B cell (primary cell): ENCODE measurements at regions not wholly inside any gene's neighbourhood (a gene's known extent, or its start where the extent isn't known, plus 50 kb on each side); places are given as distances from the start of the nearest gene placed in this dataset.
"Not testable (repeated sequence)": the region's sequence is repeated elsewhere in the genome, so short reads cannot be mapped to it uniquely, and the experiment has no call there.

Experiments used
- ATAC-seq: fragments of 200-7000 bp; cut with Tn5 transposase; one replicate; pipeline ENCODE4 v1.10.0; 2021; ENCODE audit warnings: low read depth, mild to moderate bottlenecking, moderate number of reproducible peaks, moderate library complexity
- CTCF ChIA-PET: fragments of 350-600 bp; sonication (Branson Sonifier 250); formaldehyde crosslinking; loops from one replicate; lab custom pipeline; 2021; ENCODE audit warnings: antibody characterized with exemption, inconsistent platforms; lab: Charles Lee
- POLR2A ChIA-PET: fragments of 350-600 bp; sonication (Branson Sonifier 250); formaldehyde crosslinking; loops from one replicate; lab custom pipeline; 2021; ENCODE audit warnings: antibody characterized with exemption; lab: Charles Lee
- DNase-seq: peaks from one replicate; pipeline ENCODE4 v3.0.0; 2013
- H2AFZ ChIP-seq: 2 replicates; pipeline ENCODE4 v1.6.1; 2012; ENCODE audit warnings: mild to moderate bottlenecking, low read depth, low read length; ENCODE audit not compliant: insufficient read depth, poor library complexity, severe bottlenecking
- H3K27ac ChIP-seq, 2 donors: 1 replicate in 1 of 2; 2 replicates in 1 of 2; pipeline ENCODE4 v1.5.1; 2012 to 2013; ENCODE audit warnings: low read length in 2 of 2, mild to moderate bottlenecking in 2 of 2, moderate library complexity in 1 of 2
- H3K27me3 ChIP-seq, 4 experiments: fragments of 200-600 bp in 1 of 4; sonication (generic) in 1 of 4; replicated peaks in 1 of 4; 1 replicate in 2 of 4; 2 replicates in 2 of 4; pipeline versions ENCODE4 v1.6.1 to v1.7.0; 2013 to 2016; ENCODE audit warnings: low read length in 3 of 4, mild to moderate bottlenecking in 2 of 4, mixed read lengths in 1 of 4, moderate library complexity in 1 of 4; ENCODE audit not compliant: insufficient read depth in 4 of 4, control insufficient read depth in 3 of 4; ENCODE audit errors: control extremely low read depth in 1 of 4
- H3K36me3 ChIP-seq, 2 experiments: replicated peaks in 1 of 2; 1 replicate in 1 of 2; 2 replicates in 1 of 2; pipeline versions ENCODE4 v1.6.1 to v1.7.1; 2013; ENCODE audit warnings: low read length in 1 of 2; ENCODE audit not compliant: insufficient read depth in 2 of 2, control insufficient read depth in 1 of 2; ENCODE audit errors: control extremely low read depth in 1 of 2, extremely low read depth in 1 of 2
- H3K4me1 ChIP-seq, 2 donors: fragments of 200-600 bp in 1 of 2; sonication (generic) in 1 of 2; 1 replicate in 1 of 2; 2 replicates in 1 of 2; pipeline versions ENCODE4 v1.5.1 to v1.6.1; 2013 to 2017; ENCODE audit warnings: low read length in 2 of 2; ENCODE audit not compliant: control insufficient read depth in 2 of 2, insufficient read depth in 2 of 2
- H3K4me2 ChIP-seq: replicated peaks from 2 replicates; pipeline ENCODE3; 2012; ENCODE audit warnings: mild to moderate bottlenecking, low read depth, low read length; ENCODE audit not compliant: poor library complexity, severe bottlenecking
- H3K4me3 ChIP-seq, 5 experiments: fragments of 200-600 bp in 1 of 5; sonication (generic) in 1 of 5; 1 replicate in 3 of 5; 2 replicates in 2 of 5; pipeline versions ENCODE4 v1.5.1 to v1.7.0; 2011 to 2016; ENCODE audit warnings: low read length in 4 of 5, mild to moderate bottlenecking in 4 of 5, low read depth in 2 of 5, control low read depth in 1 of 5, moderate library complexity in 1 of 5; ENCODE audit not compliant: insufficient read depth in 1 of 5; ENCODE audit errors: control extremely low read depth in 1 of 5, extremely low read depth in 1 of 5
- H3K79me2 ChIP-seq: fragments of 200-600 bp; sonication (generic); one replicate; pipeline ENCODE4 v1.6.0; 2016; ENCODE audit warnings: low read length; ENCODE audit not compliant: control insufficient read depth, insufficient read depth
- H3K9ac ChIP-seq: fragments of 200-600 bp; sonication (generic); 2 replicates; pipeline ENCODE4 v1.6.1; 2017; ENCODE audit warnings: mild to moderate bottlenecking, low read length, moderate library complexity
- H3K9me3 ChIP-seq, 3 donors: one replicate each; pipeline versions ENCODE4 v1.6.1 to v1.7.1; 2013; ENCODE audit warnings: low read length in 2 of 3; ENCODE audit not compliant: control insufficient read depth in 2 of 3, insufficient read depth in 1 of 3; ENCODE audit errors: control extremely low read depth in 1 of 3
- H4K20me1 ChIP-seq: 2 replicates; pipeline ENCODE4 v1.6.0; 2012; ENCODE audit warnings: mild to moderate bottlenecking, low read length; ENCODE audit not compliant: insufficient read depth, control insufficient read depth, poor library complexity, severe bottlenecking
- H3K27ac Mint-ChIP-seq: one replicate; pipeline ENCODE4 v1.8.0; 2021; ENCODE audit warnings: mixed read lengths
- H3K27me3 Mint-ChIP-seq: one replicate; pipeline ENCODE4 v1.8.0; 2021; ENCODE audit warnings: mixed read lengths
- H3K4me1 Mint-ChIP-seq: one replicate; pipeline ENCODE4 v1.8.0; 2021; ENCODE audit warnings: mixed read lengths
- H3K4me3 Mint-ChIP-seq: one replicate; pipeline ENCODE4 v1.8.0; 2021; ENCODE audit warnings: mixed read lengths
- H3K9me3 Mint-ChIP-seq: one replicate; pipeline ENCODE4 v1.8.0; 2022; ENCODE audit warnings: mixed read lengths; ENCODE audit not compliant: insufficient read depth
- EZH2 ChIP-seq: IDR thresholded peaks from 2 replicates; pipeline ENCODE4 v1.6.1; 2012; ENCODE audit warnings: borderline replicate concordance, low read depth, mild to moderate bottlenecking, moderate library complexity, low read length; ENCODE audit not compliant: insufficient read depth, poor library complexity, severe bottlenecking
- WGBS: methylation state at CpG from one replicate; pipeline ENCODE4 v1.1.5; 2013; ENCODE audit warnings: missing lambda C conversion rate; ENCODE audit not compliant: insufficient coverage; 5-methylcytosine and 5-hydroxymethylcytosine counted together
- intact Hi-C: fragments of 100-400 bp; cut with micrococcal nuclease; formaldehyde crosslinking; loops from one replicate; pipeline ENCODE4 v1.10.0; 2022
- TF ChIP-seq, protein P1 (sequence below): fragments of 200-600 bp; IDR thresholded peaks from one replicate; pipeline ENCODE4 v1.8.0; 2022; ENCODE audit warnings: antibody characterized with exemption, mild to moderate bottlenecking

DNA sequence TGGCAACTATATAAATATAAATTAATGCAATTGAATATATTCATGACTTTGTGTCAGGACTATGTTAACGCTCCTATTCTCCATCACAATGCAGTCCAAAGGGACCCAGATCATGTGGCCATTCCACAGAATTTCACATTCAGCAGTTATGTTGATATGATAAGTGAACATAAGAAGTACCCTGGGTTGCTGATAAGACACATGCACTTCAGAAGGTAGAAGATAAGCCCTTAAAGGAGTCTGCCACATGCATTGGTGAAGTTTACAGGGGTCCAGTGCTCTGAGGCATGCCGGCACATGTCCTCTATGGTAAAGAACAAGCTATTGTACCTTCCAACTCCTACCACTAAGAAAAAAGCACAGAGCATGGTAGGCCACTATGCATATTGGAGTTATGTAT is 76.4 kb downstream of the PHAX start:
- Histone ChIP-seq H3K36me3 (no peaks in the 10 kb centered on the region), H3K9me3 (no peaks in the 10 kb centered on the region), H3K4me2 (no peak overlapping the region), H2AFZ (no peak overlapping the region), H3K4me3 (no peak overlapping the region), H3K9ac (no peak overlapping the region), H3K27me3 (no peaks in the 10 kb centered on the region), H4K20me1 (no peaks in the 10 kb centered on the region), H3K27ac (no peak overlapping the region), H3K4me1 (peaks cover 0 to 4% of the 10 kb centered on the region in 2 donors), H3K79me2 (no peaks in the 10 kb centered on the region)
- peaks cover 3% of the 10 kb centered on the region for H3K4me1 Mint-ChIP-seq
- no peaks in the 10 kb centered on the region for H3K9me3 Mint-ChIP-seq
- CTCF ChIA-PET, result interaction anchor here (0.7 to 9.4 kb wide), 14 partner anchors 8 to 816 kb away, joined by 3 to 289 read pairs (median 7); partner anchors contain the start of gene LMNB1
- no peak overlapping the region for H3K27ac Mint-ChIP-seq
- H3K4me3 Mint-ChIP-seq, result no peak overlapping the region
- intact Hi-C loops, result no loop called here
- WGBS, result no CpG with 5 or more reads among the region's 2 CpGs
- no peaks in the 10 kb centered on the region for H3K27me3 Mint-ChIP-seq
- POLR2A ChIA-PET, result interaction anchor here (1.8 kb wide), 1 partner anchor 101 kb away, joined by 8 read pairs; no protein-coding TSS in a partner anchor
- TF ChIP-seq, protein P1, sequence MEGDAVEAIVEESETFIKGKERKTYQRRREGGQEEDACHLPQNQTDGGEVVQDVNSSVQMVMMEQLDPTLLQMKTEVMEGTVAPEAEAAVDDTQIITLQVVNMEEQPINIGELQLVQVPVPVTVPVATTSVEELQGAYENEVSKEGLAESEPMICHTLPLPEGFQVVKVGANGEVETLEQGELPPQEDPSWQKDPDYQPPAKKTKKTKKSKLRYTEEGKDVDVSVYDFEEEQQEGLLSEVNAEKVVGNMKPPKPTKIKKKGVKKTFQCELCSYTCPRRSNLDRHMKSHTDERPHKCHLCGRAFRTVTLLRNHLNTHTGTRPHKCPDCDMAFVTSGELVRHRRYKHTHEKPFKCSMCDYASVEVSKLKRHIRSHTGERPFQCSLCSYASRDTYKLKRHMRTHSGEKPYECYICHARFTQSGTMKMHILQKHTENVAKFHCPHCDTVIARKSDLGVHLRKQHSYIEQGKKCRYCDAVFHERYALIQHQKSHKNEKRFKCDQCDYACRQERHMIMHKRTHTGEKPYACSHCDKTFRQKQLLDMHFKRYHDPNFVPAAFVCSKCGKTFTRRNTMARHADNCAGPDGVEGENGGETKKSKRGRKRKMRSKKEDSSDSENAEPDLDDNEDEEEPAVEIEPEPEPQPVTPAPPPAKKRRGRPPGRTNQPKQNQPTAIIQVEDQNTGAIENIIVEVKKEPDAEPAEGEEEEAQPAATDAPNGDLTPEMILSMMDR, result no peak
- TF ChIP-seq EZH2, result no peak
- no peak for DNase-seq
- no peak for ATAC-seq

DNA sequence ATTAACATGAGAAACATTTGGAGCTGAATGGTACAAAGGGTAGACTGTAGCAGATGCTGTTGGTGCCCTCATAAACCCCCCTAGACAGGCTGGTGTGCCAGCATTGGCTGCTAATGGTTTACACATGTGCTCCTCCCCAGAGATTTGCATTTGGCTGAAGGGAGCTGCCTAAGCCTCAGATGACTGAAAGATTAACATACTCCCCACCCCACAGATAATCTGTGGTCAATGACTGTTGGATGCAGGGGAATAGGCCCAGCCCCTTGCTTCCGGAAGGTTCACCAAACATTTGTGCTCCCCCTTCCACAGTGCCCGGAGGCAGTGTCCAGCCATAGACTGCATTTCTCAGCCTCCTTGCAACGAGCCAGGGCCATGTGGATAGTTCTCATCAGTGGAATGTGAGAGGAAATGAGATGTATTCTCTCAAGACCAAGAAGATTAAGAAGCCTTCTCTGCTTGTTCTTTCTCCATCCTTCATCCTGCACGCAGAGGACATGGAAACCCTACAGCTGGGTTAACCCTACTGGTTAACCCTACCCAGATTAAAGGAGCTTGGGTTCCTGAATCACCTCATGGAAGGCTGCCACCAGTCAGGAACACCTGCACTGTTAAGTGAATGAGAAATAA is 79.6 kb downstream of the PHAX start:
- no peaks in the 10 kb centered on the region for H4K20me1 ChIP-seq
- no peaks in the 10 kb centered on the region for H3K9me3 ChIP-seq
- Mint-ChIP-seq H3K27me3 (no peaks in the 10 kb centered on the region), H3K9me3 (no peaks in the 10 kb centered on the region), H3K4me1 (peaks cover 8% of the 10 kb centered on the region), H3K4me3 (no peak overlapping the region), H3K27ac (no peak overlapping the region)
- no peak for TF ChIP-seq EZH2
- TF ChIP-seq, protein P1, result no peak
- POLR2A ChIA-PET, result interaction anchor here (1.3 kb wide), 1 partner anchor 98 kb away, joined by 3 read pairs; no protein-coding TSS in a partner anchor
- no peak overlapping the region for H3K27ac ChIP-seq
- CTCF ChIA-PET, result interaction anchor here (1.9 to 9.4 kb wide), 3 partner anchors 98 to 119 kb away, joined by 5 to 289 read pairs (median 91); partner anchors contain the start of gene LMNB1
- DNase-seq (no peak), ATAC-seq (no peak)
- peaks cover 0 to 4% of the 10 kb centered on the region in 2 donors for H3K4me1 ChIP-seq
- intact Hi-C loops, result no loop called here
- H3K9ac ChIP-seq, result no peak overlapping the region
- no peak overlapping the region for H3K4me3 ChIP-seq
- 33% methylated on average over 1 of the region's 4 CpGs for WGBS
- H3K36me3 ChIP-seq, result no peaks in the 10 kb centered on the region
- no peak overlapping the region for H3K4me2 ChIP-seq
- no peaks in the 10 kb centered on the region for H3K27me3 ChIP-seq
- H3K79me2 ChIP-seq, result no peaks in the 10 kb centered on the region
- H2AFZ ChIP-seq, result no peak overlapping the region

DNA sequence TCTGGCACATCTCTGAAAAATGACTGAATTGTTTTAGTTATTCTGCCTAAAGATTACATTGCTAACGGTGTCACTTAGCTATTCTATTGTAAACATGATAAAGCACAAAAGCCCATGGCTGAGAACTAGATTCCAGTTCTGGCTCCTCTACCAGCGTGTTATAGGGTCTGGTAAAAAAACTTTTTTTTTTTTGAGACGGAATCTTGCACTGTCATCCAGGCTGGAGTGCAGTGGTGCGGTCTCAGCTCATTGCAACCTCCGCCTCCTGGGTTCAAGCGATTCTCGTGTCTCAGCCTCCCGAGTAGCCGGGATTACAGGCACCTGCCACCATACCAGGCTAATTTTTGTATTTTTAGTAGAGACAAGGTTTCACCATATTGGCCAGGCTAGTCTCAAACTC is 80.6 kb downstream of the PHAX start:
- H4K20me1 ChIP-seq, H2AFZ ChIP-seq, H3K4me3 ChIP-seq, H3K4me1 Mint-ChIP-seq, H3K9me3 ChIP-seq, H3K79me2 ChIP-seq, H3K27me3 Mint-ChIP-seq, H3K4me2 ChIP-seq, H3K36me3 ChIP-seq, H3K27ac ChIP-seq, H3K4me1 ChIP-seq, DNase-seq, H3K27me3 ChIP-seq, ATAC-seq, H3K9me3 Mint-ChIP-seq, intact Hi-C loops, H3K4me3 Mint-ChIP-seq, POLR2A ChIA-PET, H3K9ac ChIP-seq, H3K27ac Mint-ChIP-seq: not testable (repeated sequence)
- CTCF ChIA-PET, result interaction anchor here (9.4 kb wide), 1 partner anchor 97 kb away, joined by 289 read pairs; the partner anchor contains the start of gene LMNB1
- 100% methylated on average over 2 of the region's 9 CpGs for WGBS
